ENCODE measurements at regions not wholly inside any gene's neighbourhood (a gene's known extent, or its start where the extent isn't known, plus 50 kb on each side); places are given as distances from the start of the nearest gene placed in this dataset.

DNA sequence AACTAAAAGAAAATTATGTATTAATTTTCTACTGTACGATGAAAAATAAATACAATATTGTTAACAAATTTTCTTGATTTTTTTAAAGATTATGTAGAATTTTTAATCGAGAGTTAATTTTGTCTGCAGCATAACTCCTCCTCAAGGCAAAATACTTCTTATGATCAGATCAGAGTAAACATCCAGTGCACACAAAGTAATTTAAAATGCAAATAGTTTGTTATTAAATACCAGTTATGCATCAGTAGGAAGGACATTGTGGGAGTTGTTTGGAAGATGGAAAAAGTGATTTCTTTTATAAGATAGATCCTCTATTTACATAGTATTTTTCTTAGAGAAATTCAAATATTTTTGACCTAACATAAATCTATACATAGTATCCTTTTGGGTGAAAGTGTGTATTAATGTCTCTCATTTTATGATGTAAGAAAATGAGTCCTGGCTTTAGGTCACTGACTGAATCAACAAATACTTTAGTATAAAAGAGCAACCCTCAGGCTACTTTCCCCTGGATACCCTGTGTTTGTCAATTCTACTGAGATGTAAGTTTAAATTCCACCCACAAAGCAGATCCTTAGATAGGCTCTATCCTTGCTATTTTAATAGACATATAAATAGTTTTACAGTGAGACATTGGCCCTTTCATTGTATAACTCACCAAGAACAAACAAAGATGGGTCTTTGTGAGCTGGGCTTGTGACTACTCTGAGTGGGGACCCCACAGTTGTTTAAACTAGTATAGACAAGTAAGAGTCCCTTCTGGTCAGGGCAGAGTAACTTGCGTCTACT, 1133.7 kb downstream of the GATA3 start:
- no peak for DNase-seq

DNA sequence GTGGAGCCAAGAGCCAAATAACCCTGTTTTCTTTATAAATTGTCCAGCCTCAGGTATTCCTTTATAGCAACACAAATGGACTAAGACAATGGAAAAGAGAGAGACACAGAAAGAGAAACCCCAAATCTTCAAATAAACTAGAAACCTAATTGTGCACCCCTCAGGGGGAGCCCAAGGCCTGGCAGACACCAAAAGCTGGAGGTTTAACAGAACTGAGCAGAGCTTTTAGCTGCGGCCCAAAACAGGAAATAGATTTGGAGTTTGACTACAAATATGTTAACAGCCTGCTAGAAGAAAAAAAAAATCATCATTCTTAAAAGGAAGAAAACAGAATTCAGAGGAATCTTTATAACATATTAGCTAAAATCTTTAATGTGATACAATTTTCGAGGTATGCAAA, 1135.0 kb downstream of the GATA3 start:
- no peak for DNase-seq

- no peak for DNase-seq
Observed at GRCh38 chr10:9193120-9193519, 1138.6 kb downstream of the GATA3 start.

DNA sequence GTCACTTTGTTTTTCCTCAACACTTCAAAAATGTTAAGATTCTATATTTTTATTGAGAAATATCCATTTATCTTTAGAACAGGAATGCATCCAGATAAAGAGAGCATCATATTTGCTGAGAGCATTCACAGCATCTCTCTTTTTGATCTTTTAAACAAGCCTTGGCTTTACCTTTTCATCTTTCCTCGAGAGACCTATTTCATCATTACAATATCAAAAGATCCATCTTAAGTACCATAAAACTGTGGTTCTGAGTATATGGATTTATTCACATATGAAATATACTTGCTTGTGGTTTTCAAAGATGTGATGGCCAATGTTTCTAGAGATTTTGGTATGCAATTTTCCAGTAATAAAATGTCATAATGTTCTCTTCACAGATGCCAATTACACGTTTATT, 1140.9 kb downstream of the GATA3 start:
- DNase-seq, result no peak

DNA sequence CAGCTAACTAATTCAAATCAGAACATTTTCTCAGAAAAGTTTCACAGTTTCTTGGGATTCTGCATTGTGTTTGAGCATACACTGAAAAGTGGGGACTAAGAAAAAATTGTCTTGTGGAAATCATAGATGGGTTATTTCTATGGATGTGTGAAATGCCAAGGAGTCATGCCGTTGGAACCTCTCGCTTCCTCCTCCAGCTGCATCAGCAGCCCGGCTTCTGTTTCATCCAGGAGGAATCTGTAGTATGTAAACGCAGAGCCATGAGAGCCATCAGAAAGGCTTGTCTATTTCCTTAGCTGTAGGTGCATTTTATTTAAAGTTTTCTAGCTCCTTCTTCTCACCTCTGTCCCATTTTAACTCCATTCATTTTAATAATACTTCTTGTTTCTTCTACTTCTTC, 1144.1 kb downstream of the GATA3 start:
- no peak for DNase-seq

- DNase-seq, result no peak
Observed at GRCh38 chr10:9205558-9205957, 1151.1 kb downstream of the GATA3 start.

DNA sequence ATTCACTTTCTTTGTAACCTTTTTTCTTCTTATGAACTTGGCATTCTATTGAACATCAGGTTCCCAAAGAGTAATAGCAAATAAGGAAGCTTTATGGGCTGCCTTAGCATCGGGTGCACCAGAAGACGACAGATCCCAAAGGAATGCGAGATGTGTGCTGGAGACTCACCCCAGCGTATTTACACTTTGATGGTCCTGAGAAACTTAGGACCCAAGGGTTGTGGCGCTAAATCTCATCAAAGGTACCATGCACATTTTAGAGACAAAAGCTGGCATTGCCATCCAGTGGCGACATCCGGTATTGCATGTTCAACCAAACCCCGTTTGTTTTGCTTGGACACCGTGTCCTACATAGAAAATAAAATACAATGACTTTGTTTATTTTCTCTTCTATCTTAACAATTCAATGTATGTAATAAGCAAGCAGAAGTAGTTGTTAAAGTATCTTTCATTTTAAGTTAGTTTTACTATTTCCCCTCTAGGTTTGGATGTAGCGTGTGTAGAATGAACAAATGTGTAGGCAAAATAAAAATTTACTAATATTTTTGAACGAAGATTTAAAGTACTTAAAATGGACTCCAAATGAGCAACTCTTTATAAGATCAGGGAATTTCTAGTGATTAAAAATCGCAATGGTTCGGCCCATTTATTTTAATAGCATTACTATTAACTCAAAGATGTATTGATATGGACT, 1154.8 kb downstream of the GATA3 start:
- DNase-seq, result peak in 50 of 58 donors; percentile 0 to 78 (median 22)

DNA sequence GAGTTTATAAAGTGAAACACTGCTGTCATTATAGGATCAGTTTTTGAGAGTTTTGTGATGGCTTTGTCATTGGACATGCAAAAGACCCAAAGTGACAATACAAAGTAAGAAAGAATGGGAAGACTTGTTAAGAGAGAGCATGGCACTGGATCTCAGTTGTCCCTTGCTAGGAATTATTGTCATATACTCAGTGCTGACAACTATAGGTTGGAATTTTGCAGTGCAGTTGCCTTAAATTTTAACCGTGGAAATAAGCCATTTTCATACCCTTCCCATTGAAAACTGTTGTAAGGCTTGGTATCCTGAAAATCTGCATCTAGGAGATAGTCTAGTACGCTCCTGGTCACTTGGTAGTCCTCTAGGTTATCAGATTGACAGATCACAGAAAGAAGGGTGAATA, 1156.7 kb downstream of the GATA3 start:
- no peak for DNase-seq

- DNase-seq, result no peak
Observed at GRCh38 chr10:9214618-9215017, 1160.1 kb downstream of the GATA3 start.

GRCh38 chr10:9215121-9215520, 1160.6 kb downstream of the GATA3 start:
- DNase-seq, result no peak

DNA sequence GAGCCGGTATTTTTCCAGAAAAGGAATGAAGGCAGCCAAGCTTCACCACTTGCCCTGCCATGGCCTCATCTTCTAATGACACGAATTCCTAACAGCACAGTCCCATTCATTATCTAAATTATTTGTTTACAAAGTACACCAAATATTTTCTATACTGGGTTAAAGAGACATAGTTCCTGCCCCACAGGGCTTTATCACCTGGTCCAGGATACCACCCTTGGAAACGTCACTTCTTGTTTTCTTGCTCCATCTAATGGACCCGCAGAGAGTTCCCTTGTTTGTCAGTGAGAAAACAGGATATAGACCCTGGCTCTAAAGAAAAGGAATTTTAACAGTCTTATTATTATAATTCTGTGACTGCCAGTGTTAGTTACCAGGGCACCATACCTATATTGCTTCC, 1165.4 kb downstream of the GATA3 start:
- DNase-seq, result no peak

DNA sequence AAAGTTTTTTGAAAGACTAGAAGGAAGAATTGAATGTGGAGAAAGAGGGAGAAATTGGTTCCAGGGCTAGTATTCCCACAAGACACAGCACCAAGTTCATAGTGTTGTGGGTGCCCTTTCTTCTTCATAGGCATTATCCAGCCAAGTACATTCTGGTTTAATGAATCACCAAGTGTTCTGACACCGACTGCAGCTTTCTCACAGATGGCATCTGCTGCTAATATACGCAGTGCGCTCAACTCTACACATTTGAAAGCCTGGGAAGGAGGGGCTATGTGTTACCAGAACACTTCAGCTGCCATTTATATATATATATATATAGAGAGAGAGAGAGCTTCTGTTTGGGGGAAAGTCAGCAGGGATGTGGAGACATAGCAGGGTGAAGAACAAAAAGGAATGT, 1168.4 kb downstream of the GATA3 start:
- no peak for DNase-seq

DNA sequence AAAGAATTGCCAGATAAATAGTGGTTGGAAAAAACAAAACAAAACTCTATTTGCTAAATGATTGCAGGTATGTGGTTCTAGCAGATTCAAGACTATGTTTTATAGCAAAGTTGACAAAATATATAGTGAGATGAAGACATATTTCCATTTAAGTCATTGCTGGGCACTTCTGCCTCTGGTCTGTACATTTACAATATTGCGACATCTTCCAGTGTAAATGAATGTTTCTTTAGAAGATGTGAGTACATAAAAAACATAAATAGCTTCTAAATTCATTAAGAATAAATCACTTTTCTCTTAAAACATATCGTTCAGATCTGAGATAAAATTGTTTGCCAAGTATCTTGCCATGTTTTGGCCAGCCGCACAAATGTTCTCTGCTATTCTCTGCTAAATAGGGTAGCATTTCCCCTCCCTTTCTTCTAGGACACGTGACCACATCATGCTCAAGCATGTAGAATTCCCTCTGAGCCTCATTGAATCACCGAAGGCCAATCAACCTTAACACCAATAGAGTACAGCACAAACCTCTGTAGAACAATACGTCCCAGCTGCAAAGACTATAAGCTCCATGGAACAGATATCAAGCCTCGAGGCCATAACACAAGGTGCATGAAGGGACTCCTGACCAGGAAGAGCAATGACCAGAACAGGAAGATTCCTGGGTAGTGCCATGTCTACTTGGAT, 1173.3 kb downstream of the GATA3 start:
- no peak for DNase-seq

DNA sequence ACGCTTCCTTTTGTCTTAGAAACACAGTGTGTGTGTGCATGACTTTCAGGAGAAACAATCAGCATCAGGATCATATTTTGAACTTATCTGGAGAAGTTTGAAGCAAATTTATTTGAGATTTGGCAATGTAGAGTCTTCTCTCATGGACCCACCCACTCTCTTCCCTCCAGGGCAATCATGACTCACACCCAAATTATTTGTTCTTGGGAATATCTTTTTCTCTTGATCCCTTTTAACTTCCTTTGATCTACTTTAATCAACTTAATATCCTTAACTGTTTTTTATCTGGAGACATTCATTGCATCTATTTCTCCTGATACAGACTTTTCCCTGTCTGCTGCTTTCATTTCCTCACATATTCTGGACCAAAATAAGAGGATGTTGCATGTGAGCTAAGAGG, 1174.3 kb downstream of the GATA3 start:
- DNase-seq, result no peak

- no peak for DNase-seq
Observed at GRCh38 chr10:9229702-9230244, 1175.3 kb downstream of the GATA3 start.

GRCh38 chr10:9230625-9231024, 1176.1 kb downstream of the GATA3 start:
- DNase-seq, result no peak

DNA sequence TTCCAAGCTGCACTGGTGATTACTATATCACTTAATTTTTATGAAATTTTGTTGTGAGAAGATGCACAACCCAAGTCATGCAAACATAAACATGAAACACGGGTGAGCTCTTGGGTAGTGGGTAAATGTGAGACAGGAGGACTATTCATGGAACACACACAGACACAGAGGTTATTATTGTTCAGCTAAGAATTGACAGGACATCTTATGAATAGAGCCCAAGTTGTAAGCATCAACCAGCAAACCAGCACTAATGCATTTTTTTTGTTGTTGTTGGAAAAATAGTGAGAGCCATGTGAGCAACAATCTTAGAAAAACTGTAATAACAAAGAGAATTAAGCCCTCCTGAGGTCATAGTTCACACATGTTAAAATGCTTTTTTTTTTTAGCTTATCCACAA, 1179.7 kb downstream of the GATA3 start:
- no peak for DNase-seq

DNA sequence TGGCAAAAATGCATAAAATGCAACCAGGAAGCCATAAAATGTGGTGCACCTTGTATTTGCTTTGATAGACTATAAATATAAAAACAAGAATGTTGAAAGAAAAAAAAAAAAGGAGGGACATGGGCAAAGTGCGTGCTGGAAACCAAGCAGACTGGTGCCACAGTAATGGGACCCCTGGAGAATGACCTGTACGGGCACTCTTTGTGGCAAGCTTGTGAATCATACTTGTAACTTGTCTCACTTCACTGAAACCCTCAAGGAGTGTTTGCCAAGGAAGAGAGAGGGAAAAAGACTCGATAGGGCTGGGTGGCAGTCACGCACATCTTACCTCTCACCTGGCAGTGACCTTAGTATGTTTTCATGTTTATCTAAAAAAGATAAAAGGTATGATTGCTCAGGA, 1183.6 kb downstream of the GATA3 start:
- no peak for DNase-seq

DNA sequence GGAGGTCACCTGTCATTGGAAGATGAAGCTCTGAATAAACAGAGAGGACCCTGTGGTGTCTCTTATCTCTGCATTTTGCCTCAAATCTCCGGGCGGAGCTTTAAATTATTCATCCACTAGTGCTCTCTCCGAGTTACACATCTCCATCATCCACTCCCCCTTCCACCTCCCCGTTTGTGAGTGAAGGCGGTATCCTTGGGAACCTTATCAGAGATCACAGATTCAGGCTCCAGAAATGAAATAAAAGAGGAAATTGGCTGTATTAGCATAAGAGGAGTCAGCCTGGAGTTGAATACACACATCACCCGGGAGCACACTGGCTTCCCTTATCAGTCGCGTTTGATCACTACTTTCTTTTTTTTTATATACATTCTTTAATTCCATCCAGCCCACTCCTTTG, 1184.8 kb downstream of the GATA3 start:
- no peak for DNase-seq

GRCh38 chr10:9243941-9244411, 1189.5 kb downstream of the GATA3 start:
- DNase-seq, result peak in 30 of 58 donors; percentile 1 to 70 (median 16)

DNA sequence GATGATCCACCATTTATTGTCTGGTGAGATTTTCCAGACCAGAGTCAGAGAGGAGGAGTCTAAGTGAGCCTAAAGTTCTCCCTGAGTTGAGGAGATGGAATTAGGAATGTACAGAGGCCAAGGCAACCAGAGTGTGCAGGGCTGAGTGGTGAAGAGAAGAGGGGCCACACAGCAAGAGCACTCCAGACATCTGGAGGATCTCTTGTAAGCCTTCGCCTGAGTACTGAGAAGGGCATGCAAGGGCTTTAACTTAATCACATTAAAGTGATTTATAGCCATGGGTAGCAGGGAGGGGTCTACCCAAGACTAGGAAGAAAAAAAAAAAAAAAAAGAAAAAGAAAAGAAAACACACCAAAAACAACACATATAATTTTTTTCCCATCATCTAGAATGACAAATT, 1190.4 kb downstream of the GATA3 start:
- DNase-seq, result no peak

DNA sequence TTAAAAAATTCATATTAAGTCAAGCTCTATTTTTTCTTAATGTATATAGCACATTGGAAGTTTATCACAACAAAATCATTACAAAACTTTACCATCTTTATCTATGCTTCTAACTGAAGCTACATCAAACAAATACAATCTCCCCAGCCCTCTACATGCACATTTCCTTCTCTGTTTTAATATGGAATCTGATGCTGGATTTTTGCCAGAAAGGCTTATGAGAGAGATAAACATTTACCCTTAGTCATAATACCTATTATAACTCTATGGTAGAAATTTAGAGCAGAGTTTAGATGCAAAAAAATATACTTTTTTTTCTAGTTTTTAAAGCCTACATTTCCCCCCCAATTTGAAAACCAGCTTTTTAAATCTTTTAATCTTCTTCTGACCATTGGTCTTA, 1198.6 kb downstream of the GATA3 start:
- DNase-seq, result no peak
